ENCODE measurements at regions not wholly inside any gene's neighbourhood (a gene's known extent, or its start where the extent isn't known, plus 50 kb on each side); places are given as distances from the start of the nearest gene placed in this dataset.

DNA sequence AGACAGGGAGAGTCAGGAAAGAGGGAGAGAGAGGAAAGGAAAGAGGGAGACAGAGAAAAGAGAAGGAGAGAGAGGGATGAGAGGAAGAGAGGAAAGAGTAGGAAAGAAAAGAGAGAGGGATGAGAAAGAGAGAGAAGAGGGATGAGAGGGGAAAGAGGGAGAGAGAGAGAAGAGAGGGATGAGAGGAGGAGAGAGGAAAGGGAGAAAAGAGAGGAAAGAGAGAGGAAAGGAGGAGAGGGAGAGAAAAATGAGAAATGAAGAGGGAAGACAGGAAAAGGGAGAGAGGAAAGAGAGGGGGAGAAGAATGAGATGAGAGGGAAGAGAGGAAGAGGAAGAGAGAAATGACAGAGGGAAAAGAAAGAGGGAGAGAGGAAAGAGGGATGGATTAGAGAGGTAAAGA is 207.0 kb upstream of the SKOR2 start:
- DNase-seq, result no peak

DNA sequence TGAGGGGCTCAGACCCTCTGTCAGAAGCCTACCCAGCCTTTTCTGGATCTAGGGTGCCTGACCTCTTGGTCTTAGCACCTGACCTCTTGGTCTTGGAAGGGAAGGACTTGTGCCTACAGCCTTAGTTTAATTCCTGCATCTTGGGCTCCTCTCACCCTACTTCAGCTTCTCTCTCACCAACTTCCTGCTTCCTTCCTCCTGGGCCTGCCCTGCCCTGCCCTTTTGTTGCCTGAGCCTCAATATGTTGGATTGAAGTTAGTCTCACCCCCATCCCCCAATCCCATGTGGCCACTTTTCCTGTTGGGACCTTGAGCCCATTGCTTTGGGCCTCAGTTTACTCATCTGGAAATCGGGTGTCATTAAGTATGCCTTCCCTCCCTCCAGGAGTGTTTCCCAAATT is 206.2 kb upstream of the SKOR2 start:
- no peak for DNase-seq

DNA sequence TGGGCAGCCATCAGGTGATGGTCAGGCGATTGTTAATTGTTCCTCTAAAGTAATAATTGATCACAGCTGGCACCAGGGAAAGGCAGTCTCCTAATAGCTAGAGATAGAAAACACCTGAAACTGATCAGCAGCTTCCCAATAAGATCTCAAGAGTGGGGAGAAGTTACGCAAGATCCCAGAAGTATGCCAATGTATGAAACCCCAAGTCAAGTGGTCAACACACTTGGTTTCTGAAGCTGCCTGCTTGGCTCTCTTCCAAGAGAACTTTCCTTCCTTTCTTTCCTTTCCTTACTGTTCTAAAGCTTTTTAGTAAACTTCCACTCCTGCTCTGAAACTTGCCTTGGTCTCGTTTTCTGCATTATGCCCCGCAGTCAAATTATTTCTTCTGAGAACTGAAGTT is 201.6 kb upstream of the SKOR2 start:
- DNase-seq, result no peak

DNA sequence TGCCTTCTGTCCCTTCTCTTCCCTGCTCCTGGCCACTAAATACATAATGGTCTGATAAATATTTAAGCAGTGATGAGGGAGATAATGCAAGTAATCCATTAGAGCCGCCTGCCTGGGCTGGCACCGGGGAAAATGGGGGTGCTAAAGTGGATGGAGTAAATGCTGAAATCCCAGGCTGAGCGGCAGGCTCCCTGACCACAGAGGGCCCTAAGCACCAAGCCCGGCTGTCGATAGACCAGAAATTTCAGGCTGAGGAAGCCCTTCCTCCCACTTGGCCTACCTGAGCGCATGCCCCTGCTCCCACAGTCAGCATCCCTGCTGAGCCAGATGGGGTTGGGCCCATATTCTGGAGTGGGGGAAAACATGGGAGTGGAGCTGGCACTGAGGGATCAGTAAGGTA is 197.5 kb upstream of the SKOR2 start:
- DNase-seq, result no peak

DNA sequence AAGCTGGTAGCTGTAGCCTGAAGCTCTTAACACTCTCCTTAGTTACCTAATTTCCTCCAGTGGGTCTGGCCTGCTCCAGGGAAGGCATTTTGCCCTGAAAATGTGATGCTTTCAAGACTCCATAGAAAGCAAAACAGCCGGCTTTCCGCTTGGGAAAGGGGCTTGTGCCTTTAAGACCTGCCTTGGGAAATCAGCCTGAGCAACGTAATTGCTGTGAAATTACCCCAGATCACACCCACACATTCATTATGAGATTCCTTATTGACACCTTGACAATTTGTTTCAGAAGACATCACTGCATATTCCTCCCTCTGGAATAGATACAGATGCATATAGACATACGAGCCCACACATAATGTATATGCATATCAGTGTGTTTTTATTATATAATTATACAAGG is 190.5 kb upstream of the SKOR2 start:
- no peak for DNase-seq

DNA sequence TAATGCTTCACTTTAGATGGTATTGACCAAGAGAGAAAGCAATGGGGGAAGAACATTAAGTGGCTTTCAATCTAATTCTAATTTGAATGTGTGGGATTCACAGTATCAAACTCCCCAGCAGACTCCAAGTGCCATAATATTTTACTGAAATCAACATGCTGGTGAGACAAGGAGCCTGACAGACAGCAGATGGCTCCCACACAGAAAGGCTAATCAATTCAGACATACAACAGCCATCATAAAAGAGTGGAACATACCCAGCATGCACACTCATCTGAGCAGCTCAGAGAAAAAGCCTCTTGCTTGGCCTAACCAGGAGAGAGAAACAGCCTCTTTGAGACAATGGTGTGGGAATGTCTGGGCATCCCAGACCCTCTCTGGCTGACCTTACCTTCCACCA is 186.5 kb upstream of the SKOR2 start:
- DNase-seq, result no peak

DNA sequence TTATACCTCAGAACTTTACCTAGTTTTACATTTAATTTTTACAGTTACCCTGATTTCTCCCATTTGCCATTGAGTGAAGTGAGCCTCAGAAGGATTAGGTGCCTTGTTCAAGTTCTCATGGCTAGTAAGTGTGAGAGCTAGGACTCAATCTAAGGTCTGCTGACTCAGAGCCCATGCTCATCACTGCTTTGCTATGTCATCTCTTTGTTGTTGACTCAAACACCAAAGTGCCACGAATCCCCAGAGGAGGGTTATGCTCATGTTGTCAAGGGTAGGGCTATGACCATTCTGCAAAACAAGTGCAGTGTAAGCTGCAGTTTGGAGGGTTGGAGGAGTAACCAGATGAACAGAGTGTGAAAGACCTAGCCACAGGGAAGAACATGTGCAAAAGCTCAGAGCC is 185.4 kb upstream of the SKOR2 start:
- no peak for DNase-seq

DNA sequence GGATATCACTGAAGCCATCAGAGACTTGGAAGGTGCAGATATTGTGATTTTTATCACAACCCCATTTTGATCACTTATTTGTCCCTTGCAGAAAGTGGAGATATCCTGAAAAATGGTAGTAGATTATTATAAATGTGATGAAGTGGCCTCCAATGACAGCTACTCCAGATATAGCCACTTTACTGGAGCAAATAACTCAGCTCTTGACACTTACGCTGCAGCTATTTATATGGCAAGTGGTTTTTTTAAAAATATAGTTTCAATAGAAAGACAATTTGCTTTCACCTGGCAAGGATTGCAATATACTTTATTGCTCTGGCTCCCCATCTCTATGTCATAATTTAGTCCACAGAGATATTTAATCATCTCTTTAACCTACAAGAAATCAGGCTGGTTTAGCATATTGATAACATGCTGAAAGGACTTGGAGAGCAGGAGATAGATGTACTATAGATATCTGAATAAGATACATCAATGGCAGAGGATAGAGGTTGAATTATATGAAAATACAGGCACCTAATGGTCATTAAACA is 182.8 kb upstream of the SKOR2 start:
- DNase-seq, result no peak

DNA sequence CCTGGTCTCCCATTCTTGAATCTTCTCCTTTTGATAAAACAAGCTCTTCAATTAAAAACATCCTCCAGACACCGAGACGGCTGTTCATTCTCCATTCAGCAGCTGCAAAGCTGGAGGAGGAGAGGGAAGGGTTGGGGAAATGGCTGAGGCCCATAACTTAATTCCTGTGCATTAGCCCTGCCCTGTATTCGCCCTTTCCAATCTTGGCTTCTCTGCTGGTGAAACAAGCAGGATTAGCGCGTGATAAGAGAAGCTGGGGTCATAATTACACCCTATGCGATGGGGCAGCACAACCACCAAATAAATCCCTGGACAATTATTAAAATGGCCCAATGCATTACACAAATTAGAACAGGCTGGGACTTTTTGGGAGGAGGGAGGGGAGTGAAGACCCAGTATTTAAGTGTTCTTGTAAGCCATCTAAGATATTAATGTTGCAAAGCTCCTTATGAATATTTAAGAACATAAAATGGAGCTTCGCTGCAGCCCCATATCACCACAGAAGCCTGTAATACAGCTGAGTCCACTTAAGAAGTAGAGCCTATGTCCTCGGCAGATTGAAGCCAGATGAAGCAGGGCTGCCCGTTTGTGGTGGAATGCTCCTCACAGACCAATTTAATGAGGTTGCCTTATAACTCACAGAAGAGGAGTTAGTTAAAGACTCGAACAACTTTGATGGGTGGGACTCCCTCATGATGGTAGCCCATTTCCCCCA is 176.6 kb upstream of the SKOR2 start:
- no peak for DNase-seq

DNA sequence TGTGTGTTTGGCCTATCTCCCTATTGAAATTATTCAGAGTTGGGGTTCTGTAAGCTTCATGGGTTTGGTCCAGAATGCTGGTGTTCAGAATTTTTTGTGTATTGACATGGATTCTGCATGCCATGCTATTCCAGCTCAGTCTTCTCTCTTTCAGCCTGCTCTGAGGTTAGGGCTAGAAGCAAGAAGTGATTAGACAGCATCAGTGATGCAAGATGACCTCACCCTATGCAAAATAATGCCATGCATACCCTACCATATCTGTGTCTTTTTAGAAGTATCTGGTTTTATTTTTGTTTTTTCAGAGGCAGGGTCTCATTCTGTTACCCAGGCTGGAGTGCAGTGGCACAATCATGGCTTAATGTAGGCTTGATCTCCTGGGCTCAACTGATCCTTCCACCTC is 175.6 kb upstream of the SKOR2 start:
- DNase-seq, result no peak

DNA sequence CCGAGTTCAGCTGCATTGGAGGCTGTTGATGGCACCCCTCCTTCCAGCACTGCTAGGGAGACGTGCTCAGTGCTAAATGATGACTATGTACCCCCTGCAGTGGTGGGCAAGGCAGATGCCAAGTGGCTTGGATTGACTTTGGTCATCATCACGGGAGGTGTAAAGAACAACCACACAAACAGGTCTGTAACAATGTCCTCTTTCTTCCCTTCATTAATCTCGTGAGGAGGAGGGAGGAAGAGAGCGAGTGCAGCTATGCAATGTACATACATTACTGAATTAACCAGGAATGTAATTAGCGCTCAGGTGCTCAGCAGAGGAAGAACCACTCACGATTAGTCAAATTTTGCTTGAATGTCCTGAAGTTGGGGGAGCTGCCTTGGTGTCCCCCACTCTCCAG is 173.9 kb upstream of the SKOR2 start:
- DNase-seq, result no peak

DNA sequence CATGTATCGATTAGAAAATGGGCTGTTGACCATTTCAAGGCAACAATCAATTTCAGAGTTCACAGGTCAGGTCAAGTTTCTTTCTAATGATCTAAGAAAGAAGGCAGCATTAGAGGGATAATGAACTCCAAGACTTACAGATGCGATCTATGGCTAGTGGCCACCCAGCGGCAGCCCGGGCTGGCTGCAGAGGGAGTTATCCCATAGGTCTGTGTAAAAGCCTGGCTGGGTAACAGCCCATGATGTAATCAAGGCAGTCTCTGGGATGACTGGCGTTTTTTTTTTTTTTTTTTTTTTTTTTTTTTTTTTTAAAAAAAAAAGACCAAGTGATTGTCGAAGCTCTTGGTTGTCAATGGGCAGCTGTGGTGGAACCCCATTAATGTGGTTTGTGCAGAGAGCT is 171.1 kb upstream of the SKOR2 start:
- DNase-seq, result no peak

DNA sequence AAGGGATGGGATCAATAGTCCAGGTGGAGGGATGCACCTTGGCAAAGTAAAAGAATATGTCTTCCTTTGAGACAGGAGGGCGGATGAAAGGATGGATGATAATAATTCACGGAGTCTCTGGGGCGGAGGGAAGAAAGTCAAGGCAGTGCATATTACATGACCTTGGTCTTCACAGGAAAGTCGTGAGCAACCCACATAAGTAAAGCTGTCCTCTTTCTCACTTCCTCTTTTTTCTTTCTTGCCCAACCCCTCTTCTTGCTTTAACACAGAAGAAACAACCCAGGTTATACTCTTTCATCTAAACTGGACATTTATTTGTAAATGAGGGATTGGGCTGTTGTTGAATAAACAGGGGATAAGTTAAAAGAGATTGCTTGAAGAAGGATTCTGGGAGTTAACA is 168.7 kb upstream of the SKOR2 start:
- DNase-seq, result no peak

DNA sequence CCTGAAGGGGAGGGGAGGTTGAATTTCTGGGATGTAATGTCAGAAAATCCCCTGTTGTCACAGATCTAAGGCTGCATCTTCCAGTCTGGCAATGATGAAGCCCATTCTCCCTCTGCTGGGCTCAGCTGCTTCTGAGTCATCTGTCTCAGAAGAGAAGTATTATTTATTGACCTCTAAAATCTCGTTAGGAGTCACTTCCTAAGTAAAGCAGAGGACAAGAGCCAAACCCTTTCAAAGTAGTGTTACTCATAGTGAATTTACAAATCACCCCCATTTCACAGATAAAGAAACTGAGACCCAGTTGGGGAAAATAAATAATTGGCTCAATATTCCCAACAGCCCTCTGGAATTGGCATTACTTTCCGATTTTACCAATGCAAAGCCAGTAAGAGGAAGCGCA is 167.3 kb upstream of the SKOR2 start:
- no peak for DNase-seq

DNA sequence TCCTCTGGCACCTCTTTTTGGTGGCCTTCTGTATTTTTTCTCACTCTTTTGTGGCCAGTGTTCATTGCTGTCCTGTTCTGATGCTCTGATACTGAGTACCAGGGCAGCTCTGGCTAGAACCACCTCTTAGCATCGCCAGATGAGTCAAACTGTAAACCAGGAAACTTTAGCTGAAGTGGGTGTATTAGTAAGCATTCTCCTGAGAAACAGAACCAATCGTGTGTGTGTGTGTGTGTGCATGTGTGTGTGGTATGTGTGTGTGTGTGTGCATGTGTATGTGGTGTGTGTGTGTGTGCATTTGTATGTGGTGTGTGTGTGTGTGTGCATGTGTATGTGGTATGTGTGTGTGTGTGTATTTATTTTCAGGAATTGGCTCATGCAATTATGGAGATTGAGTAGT is 166.3 kb upstream of the SKOR2 start:
- DNase-seq, result no peak

DNA sequence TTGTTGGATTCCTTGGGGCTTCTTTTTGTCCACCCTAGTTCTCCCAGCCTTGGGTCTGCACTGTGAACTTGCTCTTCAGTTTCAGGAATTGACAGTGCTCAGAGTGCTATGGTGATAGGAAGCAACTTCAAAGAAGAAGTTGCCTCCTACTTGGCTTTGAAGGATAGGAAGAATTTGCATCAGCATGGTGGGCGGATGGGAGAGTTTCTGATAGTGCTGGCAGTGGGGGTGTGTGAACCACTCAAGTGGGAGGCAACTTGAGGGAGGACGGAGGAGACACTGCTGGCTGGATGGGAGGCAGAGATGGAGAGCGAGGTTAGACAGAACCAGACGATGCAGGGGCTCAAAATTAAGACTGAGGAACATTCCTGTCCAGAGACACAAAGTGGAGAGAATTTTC is 164.4 kb upstream of the SKOR2 start:
- DNase-seq, result no peak

DNA sequence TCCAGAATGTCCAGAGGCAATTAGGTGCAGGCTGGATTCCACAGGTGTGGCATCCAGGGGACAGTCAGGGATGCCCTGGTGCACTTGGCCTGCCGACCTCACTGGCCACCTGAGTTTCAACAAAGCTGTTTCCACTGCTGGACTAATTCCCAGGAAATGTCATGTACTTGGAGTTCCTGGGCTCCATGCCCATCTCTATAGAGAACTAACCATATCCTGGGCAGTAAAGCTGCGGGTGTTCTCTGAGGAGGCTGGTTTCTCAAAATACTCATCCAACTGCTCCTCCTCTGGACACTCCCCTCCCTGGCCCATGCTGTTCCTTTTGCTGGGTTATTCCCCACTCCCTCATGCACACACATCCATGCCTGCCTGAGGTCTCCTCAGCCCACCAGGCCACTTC is 161.9 kb upstream of the SKOR2 start:
- DNase-seq, result no peak

DNA sequence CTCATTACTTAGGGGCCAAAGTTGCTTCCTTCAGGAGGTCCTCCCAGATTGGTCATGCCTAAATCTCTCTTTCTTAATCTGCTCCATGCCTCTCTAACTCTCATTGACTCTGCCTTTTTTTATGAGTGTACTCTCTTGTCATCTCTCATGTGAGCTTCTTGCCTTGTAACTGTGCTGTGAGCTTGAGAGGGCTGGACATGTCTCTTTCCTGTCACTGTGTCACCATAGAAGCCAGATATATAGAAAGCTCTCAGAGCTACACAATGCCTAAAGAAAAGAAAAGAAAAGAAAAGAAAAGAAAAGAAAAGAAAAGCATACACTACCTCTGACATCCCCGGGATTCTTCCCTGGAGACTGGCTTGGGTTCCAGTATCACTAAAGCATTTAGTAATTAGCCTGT is 161.5 kb upstream of the SKOR2 start:
- DNase-seq, result no peak

DNA sequence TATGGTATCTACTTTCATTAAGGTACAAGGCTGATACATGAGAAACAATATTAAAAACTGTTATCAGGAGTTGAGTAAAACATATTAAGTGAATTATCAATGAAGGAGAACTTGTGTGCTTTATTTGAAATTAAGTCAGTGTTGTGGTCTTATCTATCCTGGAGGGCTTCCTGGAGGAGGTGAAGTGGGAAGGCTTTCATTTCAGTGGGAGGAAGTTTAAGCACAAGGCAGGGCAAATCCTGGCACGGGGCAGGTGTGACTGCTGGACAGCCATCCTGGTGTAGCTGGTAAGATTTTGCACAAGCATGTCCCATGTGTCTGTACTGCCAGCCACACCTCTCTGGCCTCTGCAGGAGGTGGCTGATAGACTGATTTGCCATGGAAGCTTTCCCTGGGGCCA is 159.7 kb upstream of the SKOR2 start:
- DNase-seq, result no peak

DNA sequence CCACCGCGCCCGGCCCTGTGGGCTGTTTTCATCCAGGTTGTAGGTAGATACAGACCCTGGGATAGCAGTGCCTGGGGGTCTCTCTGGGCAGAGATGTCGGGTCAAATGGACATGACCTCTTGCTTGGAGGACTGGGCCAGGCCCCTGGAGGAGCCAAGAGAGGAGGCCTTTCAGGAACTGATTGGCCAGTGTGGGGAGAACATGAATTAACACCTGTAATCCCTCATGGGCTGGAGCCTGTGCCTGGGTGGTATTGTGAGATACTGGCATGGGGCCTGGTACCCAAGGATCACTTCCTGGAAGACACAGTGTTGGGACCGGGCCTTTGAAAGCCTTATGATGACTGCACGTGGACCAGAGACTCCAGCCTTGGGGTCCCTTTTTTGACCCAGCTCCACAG is 158.7 kb upstream of the SKOR2 start:
- no peak for DNase-seq

DNA sequence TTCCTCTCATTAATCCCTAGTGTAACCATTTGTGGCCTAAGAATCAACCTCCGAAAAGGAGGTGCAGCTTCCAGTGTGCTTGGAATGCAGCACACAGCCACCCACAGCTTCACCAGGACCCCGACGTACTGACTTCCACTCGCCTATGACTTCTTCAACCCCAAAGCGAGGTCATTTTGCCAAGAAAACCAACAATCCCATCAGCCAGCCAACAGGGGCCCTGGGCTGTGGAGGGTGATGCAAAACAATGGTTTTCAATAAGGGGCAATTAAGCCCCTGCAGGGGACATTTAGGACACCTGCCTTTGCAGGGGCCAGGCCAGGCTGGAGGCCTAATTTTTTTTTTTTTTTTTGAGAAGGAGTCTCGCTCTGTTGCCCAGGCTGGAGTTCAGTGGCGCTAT is 158.1 kb upstream of the SKOR2 start:
- no peak for DNase-seq

DNA sequence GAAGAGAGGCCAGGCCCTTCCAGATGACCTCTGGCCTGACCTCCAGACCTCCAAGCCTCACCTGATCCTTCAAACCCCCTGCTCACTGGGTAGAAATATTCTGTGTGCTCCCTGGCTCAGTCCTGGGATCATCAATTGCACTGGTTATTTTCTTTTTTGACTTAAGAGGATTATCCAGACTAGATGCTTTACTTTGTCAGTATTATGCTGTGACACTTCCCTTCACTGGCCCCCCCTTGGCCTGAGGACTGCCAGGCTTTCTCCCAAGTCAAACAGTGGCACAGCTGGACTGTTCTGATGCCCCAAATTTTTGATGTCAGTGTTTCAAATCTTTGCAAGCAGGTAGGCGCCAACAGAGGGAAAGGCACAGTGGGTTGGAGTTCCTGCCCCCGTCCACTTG is 156.3 kb upstream of the SKOR2 start:
- no peak for DNase-seq

DNA sequence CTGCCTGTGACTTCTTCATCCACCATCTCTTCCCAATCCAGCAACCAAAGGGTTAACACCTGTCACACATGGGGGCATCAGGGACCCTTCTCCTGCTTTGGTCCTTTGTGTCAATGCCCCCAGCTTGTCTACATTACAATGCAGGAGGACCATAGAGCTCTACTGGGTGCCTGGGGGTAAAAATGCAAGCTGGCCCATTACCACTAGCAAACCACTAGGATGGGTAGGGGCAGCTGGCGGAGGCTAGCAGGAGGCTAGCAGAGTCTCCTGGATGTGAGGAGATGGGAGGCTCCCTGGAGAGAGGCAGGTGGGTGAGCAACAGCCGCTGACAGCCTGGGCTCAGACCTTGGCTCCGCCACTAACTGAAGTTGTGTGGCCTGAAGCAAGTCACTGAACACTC is 153.4 kb upstream of the SKOR2 start:
- DNase-seq, result no peak

DNA sequence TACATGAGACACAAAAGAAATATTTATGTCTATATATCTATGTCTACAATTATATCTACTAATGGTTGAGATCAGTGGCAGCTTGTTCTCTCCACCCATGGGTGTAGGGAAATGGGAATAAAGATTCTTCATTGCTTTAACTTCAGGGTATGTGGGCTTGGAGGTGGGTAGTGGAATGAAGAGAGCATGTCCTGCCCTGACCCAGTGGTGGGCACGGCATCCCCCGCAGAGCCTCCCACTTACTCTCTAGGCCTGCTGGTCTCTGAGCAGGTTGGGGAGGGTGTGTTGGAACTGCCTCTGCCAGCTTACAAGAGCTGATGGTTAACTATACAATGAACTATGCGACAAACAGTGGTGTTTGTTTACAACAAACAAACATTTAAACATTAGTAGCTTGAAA is 152.5 kb upstream of the SKOR2 start:
- no peak for DNase-seq

DNA sequence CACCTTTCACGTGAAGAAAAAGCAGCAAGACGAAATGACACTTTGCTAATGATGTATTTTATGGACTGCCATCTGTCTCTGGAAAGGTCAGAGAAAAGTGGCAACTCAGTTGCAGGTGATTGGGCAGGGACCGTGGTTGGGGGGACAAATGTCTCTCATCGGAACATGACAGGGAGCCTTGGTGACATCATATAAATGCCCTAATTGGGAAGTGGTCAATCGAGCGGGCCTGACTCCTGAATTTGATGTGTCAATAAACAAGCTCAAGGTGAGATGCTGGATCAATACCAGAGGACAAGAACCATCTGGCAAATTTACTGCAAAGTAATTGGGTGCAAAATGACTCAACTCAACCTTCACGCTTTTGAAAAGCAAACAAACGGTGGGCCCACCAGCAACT is 151.9 kb upstream of the SKOR2 start:
- DNase-seq, result no peak

DNA sequence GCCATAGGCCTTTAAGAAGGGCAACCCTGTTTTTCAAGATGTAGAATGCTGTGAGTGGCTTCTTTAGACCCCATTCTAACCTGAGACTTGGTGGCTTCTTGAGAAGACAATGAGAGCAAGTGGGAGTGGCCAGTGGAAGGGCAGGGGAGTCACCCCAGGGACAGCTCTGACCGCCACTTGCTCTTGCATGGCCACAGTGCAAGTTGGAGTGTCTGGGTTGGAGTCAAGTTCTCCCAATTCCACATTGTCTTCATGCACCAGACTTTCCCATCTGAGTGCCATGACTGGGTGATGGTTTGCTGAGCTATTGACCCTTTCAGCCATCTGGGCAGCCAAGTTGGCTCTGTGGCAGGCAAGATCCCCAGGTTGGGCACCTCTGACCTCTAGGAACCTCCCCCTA is 148.0 kb upstream of the SKOR2 start:
- no peak for DNase-seq
